ENCODE measurements at regions not wholly inside any gene's neighbourhood (a gene's known extent, or its start where the extent isn't known, plus 50 kb on each side); places are given as distances from the start of the nearest gene placed in this dataset.

DNA sequence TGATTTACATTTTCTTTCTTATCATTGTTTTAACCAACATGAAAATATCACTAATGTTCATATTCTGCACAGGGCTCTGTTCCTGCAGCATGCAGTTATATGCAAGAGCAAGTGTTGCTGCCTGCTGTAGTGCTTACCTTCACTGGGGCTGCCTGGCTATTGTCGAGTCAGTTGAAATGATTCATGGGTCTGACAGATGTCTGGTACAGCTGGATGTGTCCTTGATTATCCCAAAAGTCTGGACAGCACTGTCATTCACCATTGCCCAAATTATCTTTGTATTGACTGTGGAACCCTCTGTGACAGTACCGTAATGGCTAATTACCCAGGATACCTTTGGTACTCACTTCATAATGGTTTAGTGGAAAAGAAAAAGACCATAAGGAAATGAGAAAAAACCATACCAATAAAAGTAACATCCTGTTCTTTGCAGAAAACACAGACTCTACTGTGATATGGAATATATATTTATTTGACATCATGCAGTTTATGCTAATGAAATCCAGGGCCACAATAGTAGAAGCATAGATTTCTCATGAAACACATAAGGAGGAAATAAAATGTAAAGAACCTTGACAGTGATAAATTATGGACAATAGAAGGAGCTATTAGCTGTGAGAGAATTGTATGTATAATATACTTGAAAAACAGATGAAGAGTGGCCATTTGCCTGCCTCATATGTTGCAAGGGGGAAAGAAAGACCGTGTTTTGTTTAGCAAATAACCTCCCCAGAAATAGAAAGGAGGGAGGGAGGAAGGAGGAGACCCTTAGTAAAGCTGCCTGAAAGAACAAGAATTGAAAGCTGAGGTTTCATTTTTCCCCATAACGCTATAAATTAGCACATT is 249.8 kb upstream of the ATP5MC3 start:
- WGBS, 2 donors: 30 to 50% methylated on average over 4 of the region's 4 CpGs

DNA sequence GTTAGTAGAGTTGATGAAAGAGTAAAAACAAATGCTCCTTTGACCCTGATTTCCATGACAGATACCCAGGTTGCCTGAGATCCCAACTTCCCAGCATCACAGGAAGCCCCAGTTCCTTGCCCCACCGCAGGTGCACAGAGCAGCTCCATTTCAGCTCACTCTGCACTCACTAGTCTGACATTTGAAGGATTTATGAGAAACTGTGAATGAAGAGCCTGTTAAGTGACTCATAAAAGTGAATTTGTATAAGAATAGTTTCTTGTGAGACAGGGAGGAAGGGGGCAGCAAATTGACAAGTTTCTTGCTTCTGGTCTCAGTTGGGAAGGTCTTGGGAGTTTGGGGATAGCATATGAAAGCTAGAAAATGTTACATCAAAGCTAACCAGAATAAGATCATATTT is 248.7 kb upstream of the ATP5MC3 start:
- H3K4me3 ChIP-seq: no peak overlapping the region
- no peaks in the 10 kb centered on the region for H3K36me3 ChIP-seq
- 65 to 79% methylated on average over 1 of the region's 1 CpG for WGBS, 2 donors
- no peak overlapping the region for H3K27ac ChIP-seq
- H3K9me3 ChIP-seq: peaks cover 0 to 3% (median 0%) of the 10 kb centered on the region in 4 donors
- TF ChIP-seq POLR2A (IDR thresholded peaks at IDR 0.05) (no peak), CTCF (IDR thresholded peaks at IDR 0.05) (no peak), EP300 (IDR thresholded peaks at IDR 0.05) (no peak), POLR2AphosphoS5 (IDR thresholded peaks at IDR 0.05) (no peak)
- no peaks in the 10 kb centered on the region for H3K4me1 ChIP-seq
- DNase-seq: no peak
- intact Hi-C loops (cut with DNase I): no loop called here
- H3K27me3 ChIP-seq: no peaks in the 10 kb centered on the region

More for the DNA sequence above, 249.8 kb upstream of the ATP5MC3 start:
- no peak for DNase-seq
- no peak overlapping the region for H3K4me3 ChIP-seq
- intact Hi-C loops (cut with DNase I): no loop called here
- peaks cover 0 to 3% (median 0%) of the 10 kb centered on the region in 4 donors for H3K9me3 ChIP-seq
- no peaks in the 10 kb centered on the region for H3K4me1 ChIP-seq
- TF ChIP-seq EP300 (IDR thresholded peaks at IDR 0.05): no peak
- H3K27me3 ChIP-seq: no peaks in the 10 kb centered on the region
- no peaks in the 10 kb centered on the region for H3K36me3 ChIP-seq
- H3K27ac ChIP-seq: no peak overlapping the region

DNA sequence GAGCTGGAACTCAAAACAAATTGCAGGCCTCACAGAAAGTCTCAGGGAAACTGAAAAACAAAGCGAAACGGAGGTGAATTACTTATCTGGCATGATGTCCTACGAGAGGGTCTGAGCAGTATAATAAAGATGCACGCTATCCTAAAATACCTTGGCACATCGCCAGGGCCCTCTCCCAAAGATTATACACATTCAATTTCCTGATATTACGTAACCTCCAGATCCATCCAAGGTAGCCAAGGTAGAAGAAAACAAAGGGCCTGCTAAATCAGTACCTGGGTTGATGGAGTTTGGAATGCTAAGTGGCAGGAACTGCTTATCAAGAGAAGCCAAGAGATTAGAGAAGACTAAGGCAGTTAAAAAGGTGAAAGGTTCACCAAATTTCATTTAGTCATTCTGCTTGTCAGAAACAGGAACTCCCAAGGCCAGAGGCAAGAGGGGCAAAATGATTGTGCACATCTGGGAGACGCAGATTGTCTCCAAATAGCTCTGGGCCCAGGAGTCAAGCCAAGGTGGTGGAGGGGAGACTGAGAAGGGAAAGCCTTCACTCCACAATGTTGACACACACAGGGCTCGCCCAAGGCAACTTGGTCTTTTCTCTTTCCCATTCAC is 236.8 kb upstream of the ATP5MC3 start:
- no peaks in the 10 kb centered on the region for H3K9me3 ChIP-seq
- H3K4me3 ChIP-seq: no peak overlapping the region
- 71 to 78% methylated on average over 8 of the region's 8 CpGs for WGBS, 2 donors
- intact Hi-C loops (cut with DNase I): no loop called here
- no peaks in the 10 kb centered on the region for H3K36me3 ChIP-seq
- no peak for DNase-seq
- peaks cover 0 to 7% (median 0%) of the 10 kb centered on the region in 4 donors for H3K4me1 ChIP-seq
- TF ChIP-seq EP300 (IDR thresholded peaks at IDR 0.05) (no peak), CTCF (IDR thresholded peaks at IDR 0.05) (no peak), POLR2A (IDR thresholded peaks at IDR 0.05) (no peak), POLR2AphosphoS5 (IDR thresholded peaks at IDR 0.05) (no peak)
- no peak overlapping the region for H3K27ac ChIP-seq
- no peaks in the 10 kb centered on the region for H3K27me3 ChIP-seq

- peak; percentile 71 for DNase-seq
- Histone ChIP-seq H3K27me3 (no peaks in the 10 kb centered on the region), H3K4me3 (no peak overlapping the region), H3K27ac (no peak overlapping the region), H3K9me3 (no peaks in the 10 kb centered on the region), H3K4me1 (peaks cover 0 to 7% (median 0%) of the 10 kb centered on the region in 4 donors), H3K36me3 (no peaks in the 10 kb centered on the region)
- intact Hi-C loops (cut with DNase I): no loop called here
- 38 to 43% methylated on average over 3 of the region's 3 CpGs for WGBS, 2 donors
- TF ChIP-seq POLR2A (IDR thresholded peaks at IDR 0.05) (no peak), CTCF (IDR thresholded peaks at IDR 0.05) (peak in 3 of 4 experiments; percentile 25 to 58 (median 35)), EP300 (IDR thresholded peaks at IDR 0.05) (no peak), POLR2AphosphoS5 (IDR thresholded peaks at IDR 0.05) (no peak)
Observed at GRCh38 chr2:175414882-175415487, 233.5 kb upstream of the ATP5MC3 start.
